ENCODE measurements at regions not wholly inside any gene's neighbourhood (a gene's known extent, or its start where the extent isn't known, plus 50 kb on each side); places are given as distances from the start of the nearest gene placed in this dataset.

DNA sequence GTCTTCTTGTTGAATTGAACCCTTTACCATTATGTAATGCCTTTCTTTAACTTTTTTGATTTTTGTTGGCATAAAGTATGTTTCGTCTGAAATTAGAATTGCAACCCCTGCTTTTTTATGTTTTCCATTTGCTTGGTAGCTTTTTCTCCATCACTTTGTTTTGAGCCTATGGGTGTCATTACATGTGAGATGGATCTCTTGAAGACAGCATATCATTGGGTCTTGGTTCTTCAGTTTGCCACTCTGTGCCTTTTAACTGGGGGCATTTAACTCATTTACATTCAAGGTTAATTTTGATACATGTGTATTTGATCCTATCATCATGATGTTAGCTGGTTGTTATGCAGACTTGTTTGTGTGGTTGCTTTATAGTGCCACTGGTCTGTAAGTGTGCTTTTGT is 489.4 kb upstream of the TNP1 start:
- TF ChIP-seq, protein P1, sequence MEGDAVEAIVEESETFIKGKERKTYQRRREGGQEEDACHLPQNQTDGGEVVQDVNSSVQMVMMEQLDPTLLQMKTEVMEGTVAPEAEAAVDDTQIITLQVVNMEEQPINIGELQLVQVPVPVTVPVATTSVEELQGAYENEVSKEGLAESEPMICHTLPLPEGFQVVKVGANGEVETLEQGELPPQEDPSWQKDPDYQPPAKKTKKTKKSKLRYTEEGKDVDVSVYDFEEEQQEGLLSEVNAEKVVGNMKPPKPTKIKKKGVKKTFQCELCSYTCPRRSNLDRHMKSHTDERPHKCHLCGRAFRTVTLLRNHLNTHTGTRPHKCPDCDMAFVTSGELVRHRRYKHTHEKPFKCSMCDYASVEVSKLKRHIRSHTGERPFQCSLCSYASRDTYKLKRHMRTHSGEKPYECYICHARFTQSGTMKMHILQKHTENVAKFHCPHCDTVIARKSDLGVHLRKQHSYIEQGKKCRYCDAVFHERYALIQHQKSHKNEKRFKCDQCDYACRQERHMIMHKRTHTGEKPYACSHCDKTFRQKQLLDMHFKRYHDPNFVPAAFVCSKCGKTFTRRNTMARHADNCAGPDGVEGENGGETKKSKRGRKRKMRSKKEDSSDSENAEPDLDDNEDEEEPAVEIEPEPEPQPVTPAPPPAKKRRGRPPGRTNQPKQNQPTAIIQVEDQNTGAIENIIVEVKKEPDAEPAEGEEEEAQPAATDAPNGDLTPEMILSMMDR (conservative IDR thresholded peaks at IDR 0.05; ENCODE audit: low read length), result no peak
- no peak for TF ChIP-seq EZH2phosphoT487 (IDR thresholded peaks at IDR 0.05; ENCODE audit: borderline replicate concordance, low read depth, low read length)
